SK-N-SH treated with all-trans-retinoic acid at 6 μM for 48 hours (cell line): ENCODE measurements at regions not wholly inside any gene's neighbourhood (a gene's known extent, or its start where the extent isn't known, plus 50 kb on each side); places are given as distances from the start of the nearest gene placed in this dataset.

Experiments
- ATAC-seq: fragments of 200-7000 bp; cut with Tn5 transposase; 3 replicates; pipeline ENCODE4 v1.9.1; 2020; ENCODE audit warnings: mild to moderate bottlenecking, moderate library complexity
- ARNTL ChIP-seq: fragments of 450-650 bp; formaldehyde crosslinking; IDR thresholded peaks from 2 replicates; pipeline ENCODE4 v1.5.0; 2020; ENCODE audit warnings: low read depth, mild to moderate bottlenecking, moderate library complexity, borderline replicate concordance
- BACH2 ChIP-seq: fragments of 250-450 bp; sonication (Bioruptor Pico); IDR thresholded peaks from 2 replicates; pipeline ENCODE4 v1.9.0; 2021; ENCODE audit warnings: mild to moderate bottlenecking, borderline replicate concordance
- CREB5 ChIP-seq: fragments of 250-450 bp; sonication (Bioruptor Pico); IDR thresholded peaks from 2 replicates; pipeline ENCODE4 v1.5.1; 2020; ENCODE audit warnings: low read depth, mild to moderate bottlenecking, moderate library complexity
- CSRNP3 ChIP-seq: fragments of 250-450 bp; sonication (Bioruptor Pico); IDR thresholded peaks from 2 replicates; pipeline ENCODE4 v1.5.1; 2021; ENCODE audit warnings: mild to moderate bottlenecking, moderate library complexity
- ESRRG ChIP-seq: fragments of 250-450 bp; sonication (Bioruptor Pico); IDR thresholded peaks from 2 replicates; pipeline ENCODE4 v1.6.1; 2021; ENCODE audit warnings: mild to moderate bottlenecking
- ISL1 ChIP-seq: fragments of 250-450 bp; sonication (Bioruptor Pico); IDR thresholded peaks from 2 replicates; pipeline ENCODE4 v2.1.2; 2022; ENCODE audit warnings: mild to moderate bottlenecking, moderate library complexity
- PATZ1 ChIP-seq: fragments of 250-450 bp; sonication (Bioruptor Pico); IDR thresholded peaks from 2 replicates; pipeline ENCODE4 v1.8.0; 2020; ENCODE audit warnings: mild to moderate bottlenecking, moderate library complexity, borderline replicate concordance
- PPARA ChIP-seq: fragments of 250-450 bp; sonication (Bioruptor Pico); IDR thresholded peaks from 2 replicates; pipeline ENCODE4 v1.5.0; 2020; ENCODE audit warnings: mild to moderate bottlenecking, borderline replicate concordance
- RARB ChIP-seq: fragments of 250-450 bp; sonication (Bioruptor Pico); IDR thresholded peaks from 2 replicates; pipeline ENCODE4 v1.8.0; 2021; ENCODE audit warnings: mild to moderate bottlenecking, moderate library complexity
- SNAI2 ChIP-seq: fragments of 250-450 bp; sonication (Bioruptor Pico); IDR thresholded peaks from 2 replicates; pipeline ENCODE4 v1.5.0; 2020; ENCODE audit warnings: mild to moderate bottlenecking, moderate library complexity
- TCF4 ChIP-seq: fragments of 250-450 bp; sonication (Bioruptor Pico); IDR thresholded peaks from 2 replicates; pipeline ENCODE4 v1.8.0; 2021; ENCODE audit warnings: mild to moderate bottlenecking, moderate library complexity, borderline replicate concordance
- TOX ChIP-seq: fragments of 250-450 bp; sonication (Bioruptor Pico); IDR thresholded peaks from 2 replicates; pipeline ENCODE4 v1.8.0; 2021; ENCODE audit warnings: mild to moderate bottlenecking, moderate library complexity, borderline replicate concordance
- TSHZ2 ChIP-seq: fragments of 250-450 bp; sonication (Bioruptor Pico); IDR thresholded peaks from 2 replicates; pipeline ENCODE4 v1.5.0; 2020; ENCODE audit warnings: mild to moderate bottlenecking, moderate library complexity
- ZC3H10 ChIP-seq: fragments of 250-450 bp; sonication (Bioruptor Pico); IDR thresholded peaks from 2 replicates; pipeline ENCODE4 v1.5.1; 2021; ENCODE audit warnings: mild to moderate bottlenecking, moderate library complexity
- ZFP3 ChIP-seq: fragments of 250-450 bp; sonication (Bioruptor Pico); IDR thresholded peaks from 2 replicates; pipeline ENCODE4 v1.5.0; 2020; ENCODE audit warnings: mild to moderate bottlenecking, moderate library complexity
- ZFP30 ChIP-seq: fragments of 450-650 bp; formaldehyde crosslinking; IDR thresholded peaks from 2 replicates; pipeline ENCODE4 v1.5.0; 2022; ENCODE audit warnings: mild to moderate bottlenecking, moderate library complexity
- ZNF70 ChIP-seq: fragments of 450-650 bp; formaldehyde crosslinking; IDR thresholded peaks from 2 replicates; pipeline ENCODE4 v1.5.0; 2020; ENCODE audit warnings: mild to moderate bottlenecking, moderate library complexity
- ZNF8 ChIP-seq: fragments of 450-650 bp; formaldehyde crosslinking; IDR thresholded peaks from 2 replicates; pipeline ENCODE4 v1.5.0; 2020; ENCODE audit warnings: mild to moderate bottlenecking, moderate library complexity

- no peak for TF ChIP-seq TOX (CRISPR knock-in tag)
- TF ChIP-seq ARNTL (CRISPR knock-in tag), result no peak
- no peak for TF ChIP-seq ZNF8 (CRISPR knock-in tag)
- no peak for TF ChIP-seq ZFP30 (CRISPR knock-in tag)
- TF ChIP-seq CREB5 (CRISPR knock-in tag), result no peak
- no peak for TF ChIP-seq TCF4
- no peak for TF ChIP-seq PATZ1
- ATAC-seq, result no peak
These were observed 326.9 kb upstream of the SFSWAP start for GRCh38 chr12:131383741-131384543.

GRCh38 chr12:131384544-131384855 is 326.4 kb upstream of the SFSWAP start:
- TF ChIP-seq PATZ1 (no peak), ISL1 (no peak), CSRNP3 (CRISPR knock-in tag) (no peak), ESRRG (CRISPR knock-in tag) (no peak)
- ATAC-seq, result no peak

GRCh38 chr12:131385313-131386166 is 325.4 kb upstream of the SFSWAP start:
- ATAC-seq, result no peak
- no peak for TF ChIP-seq ZC3H10 (CRISPR knock-in tag)
- no peak for TF ChIP-seq ARNTL (CRISPR knock-in tag)
- TF ChIP-seq ZNF70 (CRISPR knock-in tag), result no peak
- TF ChIP-seq BACH2 (CRISPR knock-in tag), result no peak
- no peak for TF ChIP-seq ISL1
- TF ChIP-seq ZFP3, result no peak
- no peak for TF ChIP-seq PPARA (CRISPR knock-in tag)
- no peak for TF ChIP-seq TSHZ2 (CRISPR knock-in tag)
- TF ChIP-seq SNAI2 (CRISPR knock-in tag), result no peak
- no peak for TF ChIP-seq CSRNP3 (CRISPR knock-in tag)
- no peak for TF ChIP-seq ZNF8 (CRISPR knock-in tag)
- no peak for TF ChIP-seq RARB
- no peak for TF ChIP-seq PATZ1
- TF ChIP-seq, all 23 proteins: peak for 0
